HS-27A (cell line): ENCODE measurements at regions not wholly inside any gene's neighbourhood (a gene's known extent, or its start where the extent isn't known, plus 50 kb on each side); places are given as distances from the start of the nearest gene placed in this dataset.

Experiments
- DNase-seq: peaks from one replicate; pipeline ENCODE4 v3.0.0-alpha.2; 2012; ENCODE audit warnings: low read depth, missing footprints

GRCh38 chr14:99095369-99095768, 176.6 kb downstream of the BCL11B start:
- DNase-seq: no peak

GRCh38 chr14:99098199-99098598, 173.8 kb downstream of the BCL11B start:
- no peak for DNase-seq

- DNase-seq: no peak
Measured at GRCh38 chr14:99099051-99099787, 172.8 kb downstream of the BCL11B start.

- no peak for DNase-seq
Measured at GRCh38 chr14:99100497-99101270, 171.3 kb downstream of the BCL11B start.

GRCh38 chr14:99101855-99102461, 170.0 kb downstream of the BCL11B start:
- DNase-seq: no peak

GRCh38 chr14:99116741-99117295, 155.2 kb downstream of the BCL11B start:
- no peak for DNase-seq

GRCh38 chr14:99117671-99118045, 154.3 kb downstream of the BCL11B start:
- DNase-seq: no peak

GRCh38 chr14:99118046-99118721, 153.8 kb downstream of the BCL11B start:
- DNase-seq: no peak

GRCh38 chr14:99118946-99119345, 153.1 kb downstream of the BCL11B start:
- no peak for DNase-seq
